Neural cell (in vitro differentiated cells): ENCODE measurements at regions not wholly inside any gene's neighbourhood (a gene's known extent, or its start where the extent isn't known, plus 50 kb on each side); places are given as distances from the start of the nearest gene placed in this dataset.

ENCODE experiments used
- H2AFZ ChIP-seq: fragments of 200-600, 300-800 bp; sonication (generic), shearing (Covaris generic); 2 replicates; pipeline ENCODE4 v1.6.0; 2014; ENCODE audit warnings: low read depth, mild to moderate bottlenecking, antibody characterized with exemption, low read length, moderate library complexity
- H3F3A ChIP-seq: fragments of 200-600 bp; shearing (Covaris generic); 2 replicates; pipeline ENCODE4 v1.6.1; 2016; ENCODE audit warnings: mild to moderate bottlenecking, moderate library complexity, mixed read lengths, antibody characterized with exemption, low read length; ENCODE audit not compliant: insufficient read depth, poor library complexity, severe bottlenecking
- H3K27ac ChIP-seq: fragments of 200-600, 300-800 bp; sonication (generic), shearing (Covaris generic); 2 replicates; pipeline ENCODE4 v1.5.1; 2014; ENCODE audit warnings: mild to moderate bottlenecking, low read length, moderate library complexity
- H3K27me3 ChIP-seq: fragments of 300-800, 200-600 bp; sonication (generic), shearing (Covaris generic); 2 replicates; pipeline ENCODE4 v1.6.0; 2014; ENCODE audit warnings: mild to moderate bottlenecking, low read depth, low read length, moderate library complexity; ENCODE audit not compliant: insufficient read depth
- H3K36me3 ChIP-seq: fragments of 300-800, 200-600 bp; sonication (generic), shearing (Covaris generic); 2 replicates; pipeline ENCODE4 v1.5.1; 2014; ENCODE audit warnings: mild to moderate bottlenecking, antibody characterized with exemption, low read length, moderate library complexity; ENCODE audit not compliant: insufficient read depth
- H3K4me2 ChIP-seq: fragments of 300-800, 200-600 bp; sonication (generic), shearing (Covaris generic); 2 replicates; pipeline ENCODE4 v1.6.0; 2014; ENCODE audit warnings: mild to moderate bottlenecking, low read length
- H3K4me3 ChIP-seq: fragments of 300-800, 200-600 bp; sonication (generic), shearing (Covaris generic); 2 replicates; pipeline ENCODE4 v1.5.1; 2014; ENCODE audit warnings: mild to moderate bottlenecking, low read length, moderate library complexity
- H3K79me2 ChIP-seq: fragments of 200-600 bp; shearing (Covaris generic); replicated peaks from 2 replicates; pipeline ENCODE4 v1.6.0; 2014; ENCODE audit warnings: mild to moderate bottlenecking, low read length, moderate library complexity; ENCODE audit not compliant: insufficient read depth
- H3K9ac ChIP-seq: fragments of 300-800, 200-600 bp; sonication (generic), shearing (Covaris generic); 2 replicates; pipeline ENCODE4 v1.6.1; 2016; ENCODE audit warnings: mild to moderate bottlenecking, low read length, mixed read lengths
- H3K9me2 ChIP-seq: fragments of 200-600 bp; shearing (Covaris generic); 2 replicates; pipeline ENCODE4 v1.6.1; 2016; ENCODE audit warnings: mild to moderate bottlenecking, low read length, mixed read lengths; ENCODE audit not compliant: insufficient read depth
- H3K9me3 ChIP-seq: fragments of 200-600, 300-800 bp; sonication (generic), shearing (Covaris generic); 2 replicates; pipeline ENCODE4 v1.6.1; 2016; ENCODE audit warnings: mild to moderate bottlenecking, mixed run types, low read length, moderate library complexity, mixed read lengths
- H4K20me1 ChIP-seq: fragments of 200-600 bp; shearing (Covaris generic); 2 replicates; pipeline ENCODE4 v1.6.1; 2016; ENCODE audit warnings: mild to moderate bottlenecking, mixed run types; ENCODE audit not compliant: insufficient read depth
- CTCF ChIP-seq: fragments of 450-650 bp; IDR thresholded peaks from 2 replicates; pipeline ENCODE4 v1.5.1; 2014; ENCODE audit warnings: antibody characterized with exemption, mild to moderate bottlenecking, moderate library complexity; ENCODE audit not compliant: poor library complexity, severe bottlenecking
- EP300 ChIP-seq: fragments of 450-650 bp; conservative IDR thresholded peaks from 2 replicates; pipeline ENCODE4 v1.6.1; 2014; ENCODE audit warnings: antibody characterized with exemption, mild to moderate bottlenecking, moderate library complexity; ENCODE audit not compliant: poor library complexity, severe bottlenecking
- EZH2 ChIP-seq: fragments of 200-600, 300-800 bp; shearing (Covaris generic), sonication (generic); IDR thresholded peaks from 2 replicates; pipeline ENCODE4 v1.6.1; 2014; ENCODE audit warnings: antibody characterized with exemption, low read length, borderline replicate concordance, mild to moderate bottlenecking; ENCODE audit not compliant: insufficient read depth, poor library complexity, severe bottlenecking
- MXI1 ChIP-seq: fragments of 450-650 bp; conservative IDR thresholded peaks from 2 replicates; pipeline ENCODE4 v1.6.1; 2014; ENCODE audit warnings: antibody characterized with exemption, mild to moderate bottlenecking; ENCODE audit not compliant: poor library complexity, severe bottlenecking
- POLR2AphosphoS5 ChIP-seq: IDR thresholded peaks from 2 replicates; pipeline ENCODE4 v1.6.1; 2012
- RAD21 ChIP-seq: fragments of 450-650 bp; conservative IDR thresholded peaks from 2 replicates; pipeline ENCODE4 v1.6.1; 2014; ENCODE audit warnings: antibody characterized with exemption, mild to moderate bottlenecking, moderate library complexity
- REST ChIP-seq: IDR thresholded peaks from 2 replicates; pipeline ENCODE4 v1.6.1; 2012; ENCODE audit warnings: borderline replicate concordance
- SMC3 ChIP-seq: fragments of 450-650 bp; conservative IDR thresholded peaks from 2 replicates; pipeline ENCODE4 v1.6.1; 2014; ENCODE audit warnings: antibody characterized with exemption, mild to moderate bottlenecking, moderate library complexity; ENCODE audit not compliant: poor library complexity
- TAF1 ChIP-seq: IDR thresholded peaks from 2 replicates; pipeline ENCODE4 v1.6.1; 2012; ENCODE audit warnings: low read depth

DNA sequence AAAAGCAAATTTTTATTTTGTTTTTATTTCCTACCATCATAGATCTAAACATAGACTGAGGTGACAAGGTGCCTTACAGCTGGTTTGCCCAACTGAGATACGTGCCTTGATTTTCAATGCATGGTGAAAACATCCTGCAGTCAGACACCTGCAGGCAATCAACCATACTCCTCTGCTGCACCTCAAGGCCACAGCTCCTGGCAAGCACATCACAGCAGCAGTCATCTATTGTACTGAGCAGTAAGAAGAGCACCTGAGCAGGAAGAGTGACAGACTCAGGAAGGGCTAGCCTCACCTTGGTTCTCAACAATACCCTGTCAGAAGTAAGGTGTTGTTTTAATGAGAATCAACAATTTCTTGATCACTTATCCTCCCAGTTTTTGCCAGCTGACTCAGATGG is 1206.8 kb upstream of the NRXN1 start:
- Histone ChIP-seq H2AFZ (no peak overlapping the region), H3K9ac (no peak overlapping the region)

DNA sequence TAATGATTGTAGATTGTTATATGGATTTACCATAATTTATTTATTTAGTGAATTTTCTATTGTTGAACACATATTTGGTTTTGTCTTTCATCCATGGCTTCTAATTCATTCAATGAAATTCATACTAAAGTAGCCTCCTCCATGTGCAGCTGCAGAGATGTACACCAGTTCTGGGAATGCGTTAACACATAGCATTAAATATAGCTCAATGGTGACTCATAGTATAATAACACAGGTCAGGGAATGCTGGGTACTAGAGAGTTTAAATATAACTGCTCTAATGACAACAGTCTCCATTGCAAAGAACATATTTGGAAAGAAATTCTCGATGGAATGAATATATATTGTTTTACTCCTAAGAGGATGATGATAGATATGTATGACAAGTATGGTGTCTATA is 1190.2 kb upstream of the NRXN1 start:
- TF ChIP-seq CTCF, result no peak
- no peak for TF ChIP-seq EZH2
- TF ChIP-seq RAD21, result no peak
- no peak for TF ChIP-seq SMC3
- no peak for TF ChIP-seq POLR2AphosphoS5
- TF ChIP-seq MXI1, result no peak
- TF ChIP-seq REST, result no peak
- no peak for TF ChIP-seq TAF1
- no peak for TF ChIP-seq EP300
- H3K9me3 ChIP-seq, result no peaks in the 10 kb centered on the region
- H2AFZ ChIP-seq, result no peak overlapping the region
- no peaks in the 10 kb centered on the region for H3F3A ChIP-seq
- H3K4me3 ChIP-seq, result no peak overlapping the region
- no peaks in the 10 kb centered on the region for H4K20me1 ChIP-seq
- H3K9ac ChIP-seq, result no peak overlapping the region
- no peaks in the 10 kb centered on the region for H3K27me3 ChIP-seq
- H3K4me2 ChIP-seq, result no peak overlapping the region
- H3K79me2 ChIP-seq, result no peaks in the 10 kb centered on the region
- no peaks in the 10 kb centered on the region for H3K36me3 ChIP-seq
- H3K9me2 ChIP-seq, result no peaks in the 10 kb centered on the region
- no peak overlapping the region for H3K27ac ChIP-seq

More for the DNA sequence above, 1206.8 kb upstream of the NRXN1 start:
- no peak overlapping the region for H3K4me2 ChIP-seq
- no peaks in the 10 kb centered on the region for H3K36me3 ChIP-seq
- H3K27me3 ChIP-seq, result no peaks in the 10 kb centered on the region
- H3K79me2 ChIP-seq, result no peaks in the 10 kb centered on the region
- H4K20me1 ChIP-seq, result no peaks in the 10 kb centered on the region
- no peak overlapping the region for H3K27ac ChIP-seq
- H3K9me2 ChIP-seq, result no peaks in the 10 kb centered on the region
- H3K9me3 ChIP-seq, result no peaks in the 10 kb centered on the region
- no peaks in the 10 kb centered on the region for H3F3A ChIP-seq
- TF ChIP-seq EZH2 (no peak), POLR2AphosphoS5 (no peak), TAF1 (no peak)
- H3K4me3 ChIP-seq, result no peak overlapping the region

DNA sequence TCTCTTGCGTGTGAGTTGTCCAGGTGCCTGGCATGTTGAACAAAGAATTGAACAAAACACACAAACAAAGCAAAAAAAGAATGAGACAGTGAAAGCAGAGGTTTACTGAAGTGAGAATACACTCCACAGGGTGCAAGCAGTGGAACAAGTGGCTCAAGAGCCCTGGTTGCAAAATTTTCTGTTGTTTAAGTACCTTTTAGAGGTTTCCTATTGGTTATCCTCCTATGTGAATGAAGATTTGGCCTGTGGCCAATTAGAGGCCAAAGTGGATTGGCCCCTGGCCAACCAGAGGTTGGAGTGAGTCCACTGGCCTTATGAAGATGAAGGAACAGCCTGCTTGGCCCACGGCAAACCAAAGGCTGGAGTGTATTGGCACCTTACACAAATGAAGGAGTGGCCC is 1188.5 kb upstream of the NRXN1 start:
- Histone ChIP-seq H3K4me3 (no peak overlapping the region), H3K9me2 (no peaks in the 10 kb centered on the region), H3K27ac (no peak overlapping the region), H3K27me3 (no peaks in the 10 kb centered on the region), H3K9ac (no peak overlapping the region), H3K36me3 (no peaks in the 10 kb centered on the region), H3K9me3 (no peaks in the 10 kb centered on the region), H3K4me2 (no peak overlapping the region), H2AFZ (no peak overlapping the region), H3F3A (no peaks in the 10 kb centered on the region), H4K20me1 (no peaks in the 10 kb centered on the region), H3K79me2 (no peaks in the 10 kb centered on the region)
- no peak for TF ChIP-seq REST
- no peak for TF ChIP-seq CTCF
- TF ChIP-seq SMC3, result no peak
- TF ChIP-seq TAF1, result no peak
- TF ChIP-seq RAD21, result no peak
- no peak for TF ChIP-seq EZH2
- TF ChIP-seq POLR2AphosphoS5, result no peak
- TF ChIP-seq MXI1, result no peak
- TF ChIP-seq EP300, result no peak
